ENCODE measurements at regions not wholly inside any gene's neighbourhood (a gene's known extent, or its start where the extent isn't known, plus 50 kb on each side); places are given as distances from the start of the nearest gene placed in this dataset.
"Not testable (repeated sequence)": the region's sequence is repeated elsewhere in the genome, so short reads cannot be mapped to it uniquely, and the experiment has no call there.

- no peak for DNase-seq (ENCODE audit: low spot score)
- in situ Hi-C loops (cut with HindIII; ENCODE audit: low sequenced_read_pairs) = no loop called here
Measured at GRCh38 chrX:124232523-124233201, 99.8 kb upstream of the TEX13D start.

DNA sequence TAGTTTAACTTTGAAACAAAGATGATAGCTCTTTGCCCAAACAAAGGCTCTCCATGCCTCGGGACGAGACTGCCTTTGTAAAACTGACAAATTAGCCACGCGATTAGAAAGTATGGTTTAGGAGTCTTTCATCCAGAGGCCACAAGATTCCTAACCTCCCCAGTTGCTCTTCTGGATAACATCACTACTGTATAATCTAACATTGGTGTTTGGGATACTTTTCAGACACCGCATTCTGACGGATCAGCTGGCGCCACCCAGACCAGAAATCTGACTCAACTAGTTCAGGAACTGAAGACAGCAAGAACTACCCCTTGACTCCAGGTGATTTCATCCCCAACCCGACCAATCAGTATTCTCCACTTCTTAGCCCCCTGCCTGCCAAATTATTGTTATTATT lies 98.1 kb upstream of the TEX13D start:
- in situ Hi-C loops (cut with HindIII; ENCODE audit: low sequenced_read_pairs) = no loop called here

DNA sequence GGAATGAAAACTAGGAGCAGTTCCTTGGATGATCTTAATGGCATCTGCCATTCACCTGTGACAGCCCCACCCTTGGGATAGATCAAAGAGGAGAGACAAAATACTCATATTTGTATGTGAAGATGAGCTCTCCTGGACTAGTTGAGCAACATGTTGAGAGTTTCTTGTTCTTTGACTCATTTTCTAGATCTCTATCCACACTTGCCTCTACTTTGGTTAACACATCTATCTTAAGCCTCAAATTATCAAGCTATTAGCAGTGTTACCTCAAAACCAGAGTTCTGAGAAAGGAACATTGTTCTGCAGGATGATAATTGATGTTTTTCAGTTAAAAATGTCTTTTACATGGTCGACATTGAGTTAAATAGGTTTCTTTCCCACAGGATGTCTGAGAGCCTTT lies 94.2 kb upstream of the TEX13D start:
- no peak for DNase-seq (ENCODE audit: low spot score)
- in situ Hi-C loops (cut with HindIII; ENCODE audit: low sequenced_read_pairs) = no loop called here

More for the DNA sequence above, 98.1 kb upstream of the TEX13D start:
- no peak for DNase-seq (ENCODE audit: low spot score)

DNA sequence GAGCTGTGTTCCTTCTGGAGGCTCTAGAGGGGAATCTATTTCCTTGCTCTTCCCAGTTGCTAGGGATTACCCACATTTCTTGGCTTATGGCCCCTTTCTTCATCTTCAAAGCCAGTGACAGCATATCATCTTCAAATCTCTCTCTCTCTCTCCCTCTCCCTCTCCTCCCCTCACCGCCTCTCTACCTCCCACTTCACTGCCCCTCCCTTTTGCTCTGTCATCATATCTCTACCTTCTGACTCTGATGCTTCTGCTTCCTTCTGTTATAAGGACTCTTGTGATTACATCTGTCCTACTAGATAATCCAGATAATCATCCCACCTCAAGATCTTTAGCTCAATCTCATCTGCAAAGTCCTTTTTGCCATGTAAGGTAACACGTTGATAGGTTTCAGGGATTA lies 93.1 kb upstream of the TEX13D start:
- no peak for DNase-seq (ENCODE audit: low spot score)
- in situ Hi-C loops (cut with HindIII; ENCODE audit: low sequenced_read_pairs) = no loop called here

- in situ Hi-C loops (cut with HindIII; ENCODE audit: low sequenced_read_pairs) = no loop called here
- DNase-seq (ENCODE audit: low spot score) = no peak
Measured at GRCh38 chrX:124239911-124240310, 92.5 kb upstream of the TEX13D start.

GRCh38 chrX:124240422-124240821 lies 92.0 kb upstream of the TEX13D start:
- DNase-seq (ENCODE audit: low spot score) = no peak
- in situ Hi-C loops (cut with HindIII; ENCODE audit: low sequenced_read_pairs) = no loop called here

- in situ Hi-C loops (cut with HindIII; ENCODE audit: low sequenced_read_pairs) = no loop called here
- DNase-seq (ENCODE audit: low spot score) = no peak
Measured at GRCh38 chrX:124242131-124242530, 90.3 kb upstream of the TEX13D start.

GRCh38 chrX:124249345-124249744 lies 83.1 kb upstream of the TEX13D start:
- DNase-seq (ENCODE audit: low spot score) = no peak
- in situ Hi-C loops (cut with HindIII; ENCODE audit: low sequenced_read_pairs) = no loop called here

DNA sequence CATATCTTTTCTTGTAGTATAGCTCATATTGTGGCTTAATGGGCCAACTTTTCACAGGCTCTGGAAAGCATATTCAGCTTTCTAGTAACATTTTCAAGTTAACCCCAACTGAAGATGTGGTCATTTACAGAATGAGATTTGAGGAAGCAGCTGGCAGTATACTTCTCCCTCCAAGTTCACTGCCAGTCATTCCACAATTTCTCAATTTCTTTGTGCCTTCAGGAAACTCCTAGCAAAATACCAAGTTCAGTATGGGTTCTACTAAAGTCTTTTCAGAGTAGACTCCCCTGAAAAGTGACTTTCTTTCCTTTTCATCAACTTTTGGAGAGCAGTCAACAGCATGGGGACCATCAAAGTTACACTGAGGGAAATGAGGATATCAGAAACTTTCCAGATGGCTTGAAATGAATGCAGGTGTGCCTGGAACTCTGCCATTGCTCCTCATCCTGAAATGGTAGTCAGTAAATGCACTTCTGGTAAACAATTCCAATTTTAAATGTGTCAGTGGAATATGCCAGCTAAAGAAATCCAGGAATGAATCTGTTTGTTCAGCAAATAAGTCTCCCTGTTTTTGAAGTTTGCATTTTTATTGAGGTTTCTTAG lies 81.5 kb upstream of the TEX13D start:
- in situ Hi-C loops (cut with HindIII; ENCODE audit: low sequenced_read_pairs) = no loop called here
- no peak for DNase-seq (ENCODE audit: low spot score)

DNA sequence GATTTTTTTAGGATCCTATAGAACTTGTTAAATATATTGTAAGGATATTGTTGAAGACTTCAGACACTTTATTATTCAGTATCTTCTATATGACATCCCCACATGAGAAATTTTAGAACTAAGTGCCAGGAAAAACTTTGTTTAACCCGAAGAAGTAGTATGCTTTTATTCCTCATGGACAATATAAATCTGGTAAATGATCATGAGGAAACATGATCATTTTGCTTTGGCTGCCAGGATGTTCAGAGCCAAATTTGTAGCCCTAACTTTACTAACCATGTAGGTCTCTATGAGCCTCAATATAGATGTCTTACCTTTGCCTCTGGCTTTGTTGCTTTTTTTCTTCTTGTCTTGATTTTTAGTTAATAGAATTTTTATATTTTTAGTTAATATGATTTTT lies 77.8 kb upstream of the TEX13D start:
- no peak for DNase-seq (ENCODE audit: low spot score)
- in situ Hi-C loops (cut with HindIII; ENCODE audit: low sequenced_read_pairs) = no loop called here

DNA sequence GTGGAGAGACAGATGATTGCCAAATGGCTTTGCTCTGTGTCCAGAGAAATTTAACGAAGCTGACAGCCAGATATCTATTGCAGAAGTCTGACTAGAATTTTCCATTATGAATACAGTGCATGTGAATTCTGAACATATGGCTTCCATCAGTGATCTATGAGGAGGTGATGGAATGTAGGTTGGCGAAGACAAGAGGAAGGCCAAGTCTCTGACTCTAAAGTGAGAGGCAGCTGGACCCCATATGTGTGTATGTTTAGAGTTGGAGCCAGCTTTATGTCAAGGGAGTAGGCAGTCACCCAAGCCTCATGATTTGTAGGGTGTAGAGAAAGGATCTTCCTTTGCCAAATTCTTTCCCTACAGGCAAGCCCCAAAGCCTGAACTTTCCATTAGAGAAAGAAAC lies 76.2 kb upstream of the TEX13D start:
- in situ Hi-C loops (cut with HindIII; ENCODE audit: low sequenced_read_pairs) = no loop called here
- DNase-seq (ENCODE audit: low spot score) = no peak

- DNase-seq (ENCODE audit: low spot score) = no peak
- in situ Hi-C loops (cut with HindIII; ENCODE audit: low sequenced_read_pairs) = no loop called here
Measured at GRCh38 chrX:124256629-124257380, 75.7 kb upstream of the TEX13D start.

DNA sequence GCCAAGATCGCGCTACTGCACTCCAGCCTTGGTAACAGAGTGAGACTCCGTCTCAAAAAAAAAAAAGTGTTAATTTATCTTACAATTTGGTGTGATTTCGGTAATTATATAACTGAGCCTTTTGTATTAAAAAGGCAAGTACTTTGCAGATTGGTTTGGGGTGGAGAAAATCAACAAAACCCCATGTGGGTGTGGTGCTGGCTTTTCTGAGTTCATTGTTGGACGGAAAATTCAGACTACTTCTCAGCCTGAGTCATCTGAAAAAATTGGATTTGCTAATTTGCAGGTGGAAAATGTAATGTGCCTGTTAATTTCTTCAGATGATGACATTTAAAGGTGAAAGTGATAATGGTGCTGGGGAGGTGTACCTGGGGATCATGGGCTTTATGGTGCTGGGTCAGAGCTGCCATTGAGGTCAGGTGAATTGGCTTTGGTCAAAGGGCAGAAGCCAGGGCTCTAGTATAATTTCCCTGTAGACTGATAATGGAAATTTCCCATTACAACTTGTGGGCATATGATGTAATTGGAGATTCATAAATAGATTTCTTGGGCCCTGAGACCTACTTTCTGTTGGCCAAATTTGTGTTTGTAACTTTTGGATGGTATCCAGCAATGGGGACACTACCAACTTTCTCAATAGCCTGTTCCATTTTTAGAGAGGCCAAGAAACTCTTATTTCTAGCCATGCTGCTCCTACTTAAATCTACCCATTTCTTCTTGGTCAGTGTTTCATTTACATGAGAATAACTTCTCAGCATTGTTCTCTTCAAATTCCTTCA lies 74.3 kb upstream of the TEX13D start:
- in situ Hi-C loops (cut with HindIII; ENCODE audit: low sequenced_read_pairs) = no loop called here
- DNase-seq (ENCODE audit: low spot score) = peak; percentile 0

DNA sequence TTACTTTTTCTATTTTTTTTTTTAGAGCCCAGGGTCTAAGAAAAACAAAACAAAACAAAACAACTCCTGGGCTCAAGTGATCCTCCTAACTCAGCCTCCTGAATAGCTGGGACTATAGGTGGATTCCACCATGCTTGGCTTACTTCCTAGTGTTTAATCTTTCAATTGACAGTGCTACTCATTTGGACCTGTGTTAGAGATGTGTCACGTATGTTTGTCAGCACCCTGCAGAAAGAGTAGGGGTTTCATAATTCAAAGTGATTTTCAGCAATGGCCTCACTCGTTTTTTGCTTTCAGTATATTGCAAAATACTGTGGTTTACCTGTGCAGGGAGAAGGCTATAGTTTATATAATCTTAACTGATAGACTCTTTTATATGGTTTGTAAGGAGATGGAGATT lies 71.6 kb upstream of the TEX13D start:
- in situ Hi-C loops (cut with HindIII; ENCODE audit: low sequenced_read_pairs) = no loop called here
- no peak for DNase-seq (ENCODE audit: low spot score)

DNA sequence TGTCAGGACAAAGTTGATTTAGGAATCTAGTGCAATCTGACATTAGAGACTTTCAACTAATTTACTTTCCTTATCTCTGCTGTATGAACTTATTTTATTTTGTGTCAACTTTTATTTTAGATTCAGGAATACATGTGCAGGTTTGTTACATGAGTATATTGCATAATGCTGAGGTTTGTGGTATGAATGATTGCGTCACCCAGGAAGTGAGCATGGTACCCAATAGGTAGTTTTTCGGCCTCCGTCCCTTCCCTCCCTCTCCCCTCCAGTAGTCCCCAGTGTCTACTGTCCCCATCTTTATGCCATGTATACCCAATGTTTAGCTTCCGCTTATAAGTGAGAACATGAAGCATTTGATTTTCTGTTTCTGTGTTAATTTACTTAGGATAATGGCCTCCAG lies 68.7 kb upstream of the TEX13D start:
- in situ Hi-C loops (cut with HindIII; ENCODE audit: low sequenced_read_pairs) = no loop called here

DNA sequence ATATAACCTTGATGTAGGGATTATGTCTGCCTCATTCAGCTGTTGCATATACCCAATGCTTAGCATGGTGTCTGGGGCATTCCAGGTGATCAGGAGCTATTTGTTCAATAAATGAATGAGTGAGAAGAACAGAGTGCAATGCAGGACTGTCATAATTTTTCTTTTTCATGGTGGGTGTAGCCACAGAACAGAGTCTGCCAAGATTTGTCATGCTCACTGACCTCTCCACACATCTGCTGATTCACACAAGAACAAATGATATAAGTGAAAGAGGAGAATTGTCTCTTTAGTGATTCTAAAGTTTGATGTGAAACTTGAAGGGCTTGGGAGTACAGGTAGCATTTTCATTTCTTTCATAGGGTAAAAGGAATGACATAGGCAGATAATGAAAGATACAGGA lies 64.4 kb upstream of the TEX13D start:
- in situ Hi-C loops (cut with HindIII; ENCODE audit: low sequenced_read_pairs) = no loop called here
- DNase-seq (ENCODE audit: low spot score) = no peak

More for the DNA sequence above, 68.7 kb upstream of the TEX13D start:
- no peak for DNase-seq (ENCODE audit: low spot score)

DNA sequence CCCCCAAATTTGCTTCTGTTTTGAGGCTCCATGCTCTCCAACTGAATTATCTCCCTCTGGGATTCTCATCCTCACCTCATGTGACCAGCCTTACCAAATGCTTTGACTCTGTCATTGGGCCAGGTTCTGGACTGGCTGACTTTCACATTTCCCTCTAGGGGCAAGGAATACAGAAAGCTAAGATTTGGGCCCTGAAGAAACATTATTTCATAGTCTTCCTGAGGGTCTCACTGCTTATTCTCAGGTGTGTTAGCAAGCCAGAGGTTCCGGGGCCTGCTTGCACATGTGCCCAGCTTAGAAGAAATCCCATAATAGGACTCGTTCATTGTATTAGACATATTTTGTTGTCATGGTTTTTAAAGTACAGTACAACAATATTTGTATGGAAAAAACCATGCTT lies 62.6 kb upstream of the TEX13D start:
- in situ Hi-C loops (cut with HindIII; ENCODE audit: low sequenced_read_pairs) = no loop called here
- DNase-seq (ENCODE audit: low spot score) = no peak

DNA sequence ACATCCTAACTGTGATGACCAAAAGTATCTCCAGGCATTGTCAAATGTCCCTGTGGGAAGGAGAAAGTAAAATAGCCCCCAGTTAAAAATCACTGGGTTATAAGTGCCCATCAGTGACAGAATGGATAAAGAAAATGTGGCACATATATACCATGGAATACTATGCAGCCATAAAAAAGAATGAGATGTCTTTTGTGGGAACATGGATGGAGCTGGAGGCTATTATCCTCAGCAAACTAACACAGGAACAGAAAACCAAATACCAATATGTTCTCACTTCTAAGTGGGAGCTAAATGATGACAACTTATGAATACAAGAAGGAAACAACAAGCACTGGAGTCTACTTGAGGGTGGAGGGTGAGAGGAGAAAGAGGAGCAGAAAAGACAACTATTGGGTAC lies 60.9 kb upstream of the TEX13D start:
- DNase-seq (ENCODE audit: low spot score); in situ Hi-C loops (cut with HindIII; ENCODE audit: low sequenced_read_pairs): not testable (repeated sequence)

- DNase-seq (ENCODE audit: low spot score) = no peak
Measured at GRCh38 chrX:124272370-124272982, 60.0 kb upstream of the TEX13D start.

More at GRCh38 chrX:124272370-124272982, 60.0 kb upstream of the TEX13D start:
- in situ Hi-C loops (cut with HindIII; ENCODE audit: low sequenced_read_pairs) = no loop called here
